HepG2 (cell line): ENCODE measurements at regions not wholly inside any gene's neighbourhood (a gene's known extent, or its start where the extent isn't known, plus 50 kb on each side); places are given as distances from the start of the nearest gene placed in this dataset.

Experiments
- ATAC-seq: fragments of 200-7000 bp; cut with Tn5 transposase; 3 replicates; pipeline ENCODE4 v1.9.1; 2020; ENCODE audit warnings: mild to moderate bottlenecking, moderate library complexity
- BruUV-seq: library from RNA; stranded (reverse); fragments of 400-500 nt; replicated peaks from 2 replicates; lab custom pipeline; 2021; lab: Mats Ljungman, UMichigan
- CTCF ChIA-PET: fragments of 300-600 bp; formaldehyde crosslinking; extraction: SDS; loops from one replicate; lab custom pipeline; 2021; ENCODE audit warnings: low total read pairs, inconsistent platforms, low intra/inter-chr PET ratio; lab: Yijun Ruan, JAX
- POLR2A ChIA-PET: fragments of 350-600 bp; sonication (Branson Sonifier 250); formaldehyde crosslinking; loops from one replicate; lab custom pipeline; 2020; ENCODE audit warnings: antibody characterized with exemption, inconsistent platforms; lab: Yijun Ruan, JAX
- DNase-seq: peaks from one replicate; pipeline ENCODE4 v3.0.0-alpha.2; 2015; ENCODE audit warnings: low spot score
- FAIRE-seq: peaks from 3 replicates; lab custom pipeline; 2011; peaks lifted over from hg19 to GRCh38; lab: Jason Lieb, UNC
- H2AFZ ChIP-seq: one replicate; pipeline ENCODE4 v1.6.1; 2011; ENCODE audit warnings: low read length, inconsistent platforms
- H3K27ac ChIP-seq: fragments of 300-600 bp; 3 replicates; pipeline ENCODE4 v1.8.0; 2011; ENCODE audit warnings: mixed run types, mild to moderate bottlenecking, mixed read lengths, low read length, inconsistent platforms; ENCODE audit not compliant: insufficient read depth; ENCODE audit errors: extremely low read length
- H3K27me3 ChIP-seq, 2 experiments: fragments of 200-600 bp in 1 of 2; 2 replicates in 1 of 2; 3 replicates in 1 of 2; pipeline versions ENCODE4 v1.6.0 to v1.8.0; 2011; ENCODE audit warnings: low read length in 2 of 2, mild to moderate bottlenecking in 2 of 2, moderate library complexity in 2 of 2, inconsistent platforms in 1 of 2; ENCODE audit not compliant: insufficient read depth in 2 of 2, control insufficient read depth in 1 of 2
- H3K36me3 ChIP-seq, 2 experiments: fragments of 200-600 bp in 1 of 2; replicated peaks in 1 of 2; 2 replicates in 1 of 2; 3 replicates in 1 of 2; pipeline versions ENCODE4 v1.5.1 to v1.8.0; 2011; ENCODE audit warnings: low read length in 2 of 2, inconsistent platforms in 1 of 2; ENCODE audit not compliant: insufficient read depth in 2 of 2, control insufficient read depth in 1 of 2
- H3K4me1 ChIP-seq: 2 replicates; pipeline ENCODE4 v1.5.1; 2012; ENCODE audit warnings: low read length, inconsistent platforms; ENCODE audit not compliant: insufficient read depth
- H3K4me2 ChIP-seq: 2 replicates; pipeline ENCODE4 v1.6.0; 2011; ENCODE audit warnings: low read depth, low read length, inconsistent platforms
- H3K4me3 ChIP-seq, 3 experiments: fragments of 200-600 bp in 1 of 3; sonication (generic), shearing (Covaris generic) in 1 of 3; replicated peaks in 1 of 3; 2 replicates each; pipeline ENCODE4 v1.5.1; 2011 to 2016; ENCODE audit warnings: low read length in 3 of 3, inconsistent platforms in 2 of 3, low read depth in 2 of 3, mild to moderate bottlenecking in 2 of 3, control low read depth in 1 of 3, mixed read lengths in 1 of 3; ENCODE audit not compliant: insufficient read depth in 1 of 3
- H3K79me2 ChIP-seq: one replicate; pipeline ENCODE4 v1.6.1; 2011; ENCODE audit warnings: low read length, inconsistent platforms; ENCODE audit not compliant: insufficient read depth
- H3K9ac ChIP-seq: 2 replicates; pipeline ENCODE4 v1.6.0; 2011; ENCODE audit warnings: mild to moderate bottlenecking, low read depth, low read length, inconsistent platforms; ENCODE audit not compliant: insufficient read depth
- H3K9me3 ChIP-seq: 2 replicates; pipeline ENCODE4 v1.5.1; 2012; ENCODE audit warnings: mild to moderate bottlenecking, low read length
- H4K20me1 ChIP-seq: 2 replicates; pipeline ENCODE4 v1.6.0; 2011; ENCODE audit warnings: inconsistent platforms, mild to moderate bottlenecking, low read length, moderate library complexity; ENCODE audit not compliant: insufficient read depth
- ARNT2 ChIP-seq: sonication (generic); formaldehyde crosslinking; IDR thresholded peaks from 2 replicates; pipeline ENCODE4 v1.8.0; 2022; ENCODE audit warnings: mild to moderate bottlenecking, low read depth, missing genetic modification reagents, moderate library complexity
- ATF5 ChIP-seq: sonication (generic); formaldehyde crosslinking; IDR thresholded peaks from 2 replicates; pipeline ENCODE4 v1.4.0; 2020; ENCODE audit warnings: mild to moderate bottlenecking, low read depth, missing genetic modification reagents
- NR1H2 ChIP-seq: sonication (generic); formaldehyde crosslinking; IDR thresholded peaks from 2 replicates; pipeline ENCODE4 v1.8.1; 2022; ENCODE audit warnings: low read depth, missing genetic modification reagents, borderline replicate concordance
- PRDM10 ChIP-seq: sonication (generic); formaldehyde crosslinking; IDR thresholded peaks from 2 replicates; pipeline ENCODE4 v1.4.0; 2020; ENCODE audit warnings: low read depth, missing genetic modification reagents
- SAP130 ChIP-seq: IDR thresholded peaks from 2 replicates; pipeline ENCODE4 v1.6.1; 2016; ENCODE audit warnings: low read depth
- SKI ChIP-seq: fragments of 450-650 bp; IDR thresholded peaks from one replicate; pipeline ENCODE4 v1.6.1; 2018; ENCODE audit warnings: mild to moderate bottlenecking; ENCODE audit not compliant: partially characterized antibody
- SMAD9 ChIP-seq: sonication (generic); formaldehyde crosslinking; IDR thresholded peaks from 2 replicates; pipeline ENCODE4 v1.5.1; 2020; ENCODE audit warnings: mild to moderate bottlenecking, missing genetic modification reagents
- ZNF275 ChIP-seq: sonication (generic); formaldehyde crosslinking; IDR thresholded peaks from 2 replicates; pipeline ENCODE4 v1.8.0; 2022; ENCODE audit warnings: missing genetic modification reagents, mild to moderate bottlenecking, inconsistent platforms, borderline replicate concordance
- ZNF350 ChIP-seq: sonication (generic); formaldehyde crosslinking; IDR thresholded peaks from 2 replicates; pipeline ENCODE4 v1.4.0; 2020; ENCODE audit warnings: mild to moderate bottlenecking, low read depth, missing genetic modification reagents, borderline replicate concordance
- ZNF724P ChIP-seq: sonication (generic); formaldehyde crosslinking; IDR thresholded peaks from 2 replicates; pipeline ENCODE4 v1.8.0; 2022; ENCODE audit warnings: missing genetic modification reagents, borderline replicate concordance
- WGBS: methylation state at CpG from one replicate; pipeline ENCODE4 v1.1.6; 2017; ENCODE audit warnings: low lambda C conversion rate; 5-methylcytosine and 5-hydroxymethylcytosine counted together
- in situ Hi-C: cut with HindIII; loops from 2 replicates; pipeline ENCODE4 v1.10.0; 2017; ENCODE audit warnings: low pct_unique_long_range_greater_than_20kb; ENCODE audit not compliant: extremely low pct_ligation_motif_present
- intact Hi-C: fragments of 100-400 bp; cut with micrococcal nuclease; formaldehyde crosslinking; loops from one replicate; pipeline ENCODE4 v1.10.0; 2022; ENCODE audit not compliant: unreplicated experiment
- TF ChIP-seq, protein P1 (sequence below): sonication (generic); formaldehyde crosslinking; IDR thresholded peaks from 2 replicates; pipeline ENCODE4 v1.4.0; 2020; ENCODE audit warnings: missing genetic modification reagents, borderline replicate concordance

- in situ Hi-C loops (no loop called here), intact Hi-C loops (no loop called here)
- Histone ChIP-seq H3K27ac (no peak overlapping the region), H3K9me3 (no peaks in the 10 kb centered on the region), H3K4me1 (peaks cover 18% of the 10 kb centered on the region), H3K9ac (no peak overlapping the region), H3K27me3 (no peaks in the 10 kb centered on the region), H3K36me3 (no peaks in the 10 kb centered on the region), H3K4me3 (no peak overlapping the region), H4K20me1 (peaks cover under 1% of the 10 kb centered on the region), H3K4me2 (no peak overlapping the region), H3K79me2 (peaks cover 2% of the 10 kb centered on the region), H2AFZ (no peak overlapping the region)
- ATAC-seq (no peak), DNase-seq (no peak), FAIRE-seq (no peak)
- POLR2A ChIA-PET = no interaction called here
- no TSS peak for BruUV-seq
- CTCF ChIA-PET = no interaction called here
- 100% methylated on average over 2 of the region's 2 CpGs for WGBS
- TF ChIP-seq SAP130 (no peak), SMAD9 (CRISPR knock-in tag) (no peak), ARNT2 (CRISPR knock-in tag) (no peak), NR1H2 (CRISPR knock-in tag) (no peak), ZNF724P (CRISPR knock-in tag) (no peak), ZNF350 (CRISPR knock-in tag) (no peak), SKI (no peak), PRDM10 (no peak), ZNF275 (CRISPR knock-in tag) (no peak), ATF5 (no peak)
- TF ChIP-seq, protein P1, sequence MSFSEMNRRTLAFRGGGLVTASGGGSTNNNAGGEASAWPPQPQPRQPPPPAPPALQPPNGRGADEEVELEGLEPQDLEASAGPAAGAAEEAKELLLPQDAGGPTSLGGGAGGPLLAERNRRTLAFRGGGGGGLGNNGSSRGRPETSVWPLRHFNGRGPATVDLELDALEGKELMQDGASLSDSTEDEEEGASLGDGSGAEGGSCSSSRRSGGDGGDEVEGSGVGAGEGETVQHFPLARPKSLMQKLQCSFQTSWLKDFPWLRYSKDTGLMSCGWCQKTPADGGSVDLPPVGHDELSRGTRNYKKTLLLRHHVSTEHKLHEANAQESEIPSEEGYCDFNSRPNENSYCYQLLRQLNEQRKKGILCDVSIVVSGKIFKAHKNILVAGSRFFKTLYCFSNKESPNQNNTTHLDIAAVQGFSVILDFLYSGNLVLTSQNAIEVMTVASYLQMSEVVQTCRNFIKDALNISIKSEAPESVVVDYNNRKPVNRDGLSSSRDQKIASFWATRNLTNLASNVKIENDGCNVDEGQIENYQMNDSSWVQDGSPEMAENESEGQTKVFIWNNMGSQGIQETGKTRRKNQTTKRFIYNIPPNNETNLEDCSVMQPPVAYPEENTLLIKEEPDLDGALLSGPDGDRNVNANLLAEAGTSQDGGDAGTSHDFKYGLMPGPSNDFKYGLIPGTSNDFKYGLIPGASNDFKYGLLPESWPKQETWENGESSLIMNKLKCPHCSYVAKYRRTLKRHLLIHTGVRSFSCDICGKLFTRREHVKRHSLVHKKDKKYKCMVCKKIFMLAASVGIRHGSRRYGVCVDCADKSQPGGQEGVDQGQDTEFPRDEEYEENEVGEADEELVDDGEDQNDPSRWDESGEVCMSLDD (CRISPR knock-in tag) = no peak
These were observed 345.4 kb downstream of the KCNRG start for GRCh38 chr13:50360637-50361036.
